Osteoblast (primary cell): ENCODE measurements at regions not wholly inside any gene's neighbourhood (a gene's known extent, or its start where the extent isn't known, plus 50 kb on each side); places are given as distances from the start of the nearest gene placed in this dataset.

Source experiments
- DNase-seq: peaks from one replicate; pipeline ENCODE4 v3.0.0; 2011; ENCODE audit warnings: low spot score, mixed read lengths; ENCODE audit not compliant: insufficient read length; ENCODE audit errors: missing footprints
- H2AFZ ChIP-seq: 2 replicates; pipeline ENCODE4 v1.6.0; 2011; ENCODE audit warnings: mild to moderate bottlenecking, low read length
- H3K27ac ChIP-seq: 2 replicates; pipeline ENCODE4 v1.5.1; 2011; ENCODE audit warnings: mild to moderate bottlenecking, low read depth, low read length, moderate library complexity
- H3K27me3 ChIP-seq: 2 replicates; pipeline ENCODE4 v1.6.0; 2012; ENCODE audit warnings: mild to moderate bottlenecking, control low read depth, inconsistent platforms, low read length, moderate library complexity; ENCODE audit not compliant: insufficient read depth
- H3K36me3 ChIP-seq: 2 replicates; pipeline ENCODE4 v1.5.1; 2011; ENCODE audit warnings: mild to moderate bottlenecking, low read length, control low read depth, moderate library complexity; ENCODE audit not compliant: insufficient read depth
- H3K4me1 ChIP-seq: 2 replicates; pipeline ENCODE4 v1.5.1; 2011; ENCODE audit warnings: mild to moderate bottlenecking, low read length, control low read depth, moderate library complexity; ENCODE audit not compliant: insufficient read depth
- H3K4me2 ChIP-seq: 2 replicates; pipeline ENCODE4 v1.6.0; 2011; ENCODE audit warnings: mild to moderate bottlenecking, low read length; ENCODE audit not compliant: insufficient read depth
- H3K4me3 ChIP-seq: fragments of 200-600 bp; sonication (generic); 3 replicates; pipeline ENCODE4 v1.5.1; 2012; ENCODE audit warnings: mild to moderate bottlenecking, low read length, inconsistent platforms; ENCODE audit not compliant: insufficient read depth
- H3K79me2 ChIP-seq: 2 replicates; pipeline ENCODE4 v1.6.0; 2012; ENCODE audit warnings: mild to moderate bottlenecking, low read length, control low read depth, inconsistent platforms; ENCODE audit not compliant: insufficient read depth
- H3K9me3 ChIP-seq: 2 replicates; pipeline ENCODE4 v1.5.1; 2011; ENCODE audit warnings: low read depth, low read length, control low read depth
- H4K20me1 ChIP-seq: 2 replicates; pipeline ENCODE4 v1.6.0; 2012; ENCODE audit warnings: mild to moderate bottlenecking, low read length, control low read depth; ENCODE audit not compliant: insufficient read depth
- CTCF ChIP-seq: IDR thresholded peaks from 2 replicates; pipeline ENCODE4 v1.5.1; 2011; ENCODE audit warnings: mild to moderate bottlenecking, low read depth, low read length, moderate library complexity; ENCODE audit errors: extremely low read depth

GRCh38 chr22:48044487-48045060 is 1282.1 kb downstream of the TBC1D22A start:
- Histone ChIP-seq H3K4me2 (no peak overlapping the region), H3K27me3 (no peaks in the 10 kb centered on the region), H3K9me3 (peaks cover 2% of the 10 kb centered on the region), H4K20me1 (no peaks in the 10 kb centered on the region), H3K79me2 (no peaks in the 10 kb centered on the region), H3K4me3 (no peak overlapping the region), H3K4me1 (no peaks in the 10 kb centered on the region), H2AFZ (no peak overlapping the region), H3K27ac (no peak overlapping the region), H3K36me3 (no peaks in the 10 kb centered on the region)
- DNase-seq: no peak
- no peak for TF ChIP-seq CTCF

- H3K36me3 ChIP-seq: no peaks in the 10 kb centered on the region
- DNase-seq: no peak
- no peak overlapping the region for H3K4me2 ChIP-seq
- no peak overlapping the region for H3K4me3 ChIP-seq
- H4K20me1 ChIP-seq: no peaks in the 10 kb centered on the region
- no peak overlapping the region for H3K27ac ChIP-seq
- no peaks in the 10 kb centered on the region for H3K79me2 ChIP-seq
- no peak overlapping the region for H2AFZ ChIP-seq
- H3K27me3 ChIP-seq: no peaks in the 10 kb centered on the region
- H3K4me1 ChIP-seq: no peaks in the 10 kb centered on the region
- TF ChIP-seq CTCF: no peak
- H3K9me3 ChIP-seq: peaks cover 8% of the 10 kb centered on the region
Measured at GRCh38 chr22:48043581-48043980, 1281.1 kb downstream of the TBC1D22A start.

GRCh38 chr22:48042621-48043395 is 1280.4 kb downstream of the TBC1D22A start:
- H3K9me3 ChIP-seq: peaks cover 8% of the 10 kb centered on the region

More at GRCh38 chr22:48042621-48043395, 1280.4 kb downstream of the TBC1D22A start:
- H3K27ac ChIP-seq: no peak overlapping the region
- no peak overlapping the region for H2AFZ ChIP-seq
- H3K4me3 ChIP-seq: no peak overlapping the region
- no peaks in the 10 kb centered on the region for H4K20me1 ChIP-seq
- TF ChIP-seq CTCF: no peak
- H3K36me3 ChIP-seq: no peaks in the 10 kb centered on the region
- no peaks in the 10 kb centered on the region for H3K27me3 ChIP-seq
- no peak overlapping the region for H3K4me2 ChIP-seq
- no peak for DNase-seq
- no peaks in the 10 kb centered on the region for H3K79me2 ChIP-seq
- H3K4me1 ChIP-seq: no peaks in the 10 kb centered on the region
